Muscle of arm (tissue), 1 donor: ENCODE measurements at regions not wholly inside any gene's neighbourhood (a gene's known extent, or its start where the extent isn't known, plus 50 kb on each side); places are given as distances from the start of the nearest gene placed in this dataset.
A peak's percentile ranks its signal among the peaks of the same experiment; 100 is the strongest.
"Not testable (repeated sequence)": the region's sequence is repeated elsewhere in the genome, so short reads cannot be mapped to it uniquely, and the experiment has no call there.

Experiments
- DNase-seq: peaks from one replicate; pipeline ENCODE4 v3.0.0-alpha.2; 2013

DNA sequence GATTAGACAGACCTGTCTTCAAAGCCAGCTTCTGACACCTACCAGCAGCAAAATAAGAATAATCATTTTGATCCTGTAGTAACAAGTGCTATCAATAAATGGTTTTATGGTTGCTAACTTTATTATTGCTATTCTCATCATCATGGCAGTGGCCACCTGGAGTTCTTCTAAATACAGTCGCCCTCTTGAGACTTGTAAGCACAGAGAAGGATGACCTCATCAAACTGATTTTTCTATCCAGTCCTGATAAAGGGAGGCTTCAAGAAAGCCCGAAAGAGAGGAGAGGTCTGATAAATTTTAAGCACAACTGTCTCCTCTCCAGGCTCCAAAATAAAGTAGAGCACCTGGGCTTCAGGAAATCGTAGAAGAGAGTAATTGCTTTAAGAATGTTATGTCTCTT is 286.4 kb downstream of the USP46 start:
- no peak for DNase-seq

DNA sequence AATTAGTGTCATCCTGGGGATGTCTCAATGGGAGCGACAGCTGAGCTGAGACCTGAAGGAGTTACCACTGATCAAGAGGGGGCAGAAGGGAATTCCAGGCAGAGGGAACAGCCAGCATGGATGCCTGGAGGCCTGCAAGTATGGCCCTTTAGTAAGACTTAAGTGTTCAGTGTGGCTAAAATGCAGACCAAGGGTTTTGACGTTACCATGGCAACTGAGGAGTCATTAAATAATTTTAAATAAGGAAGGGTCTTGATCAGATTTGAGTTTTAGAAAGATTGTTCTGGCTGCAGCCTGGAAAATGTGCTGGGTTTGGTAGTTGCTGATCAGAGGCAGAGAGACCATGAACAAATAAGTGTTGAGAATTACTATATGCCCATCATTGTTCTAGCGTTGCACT is 285.5 kb downstream of the USP46 start:
- no peak for DNase-seq

DNA sequence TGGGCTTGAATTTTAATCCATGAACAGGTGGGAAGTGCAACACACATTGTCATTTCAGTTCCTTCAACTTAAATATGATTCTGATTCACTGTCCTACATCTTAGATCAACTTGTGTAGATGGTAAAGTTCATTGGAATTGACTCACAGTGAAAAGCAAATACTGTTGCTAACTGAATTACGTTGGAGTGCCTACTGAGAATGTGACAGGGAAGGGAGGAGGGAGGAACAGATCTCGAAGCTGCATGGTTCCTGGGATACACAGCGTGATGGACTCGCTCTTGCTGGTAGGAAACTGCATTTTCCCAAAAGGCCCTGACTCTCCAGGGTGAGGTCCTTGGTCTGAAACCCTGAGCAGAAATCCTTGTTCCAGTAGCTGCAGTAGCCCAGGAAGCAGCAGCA is 284.2 kb downstream of the USP46 start:
- DNase-seq = no peak

DNA sequence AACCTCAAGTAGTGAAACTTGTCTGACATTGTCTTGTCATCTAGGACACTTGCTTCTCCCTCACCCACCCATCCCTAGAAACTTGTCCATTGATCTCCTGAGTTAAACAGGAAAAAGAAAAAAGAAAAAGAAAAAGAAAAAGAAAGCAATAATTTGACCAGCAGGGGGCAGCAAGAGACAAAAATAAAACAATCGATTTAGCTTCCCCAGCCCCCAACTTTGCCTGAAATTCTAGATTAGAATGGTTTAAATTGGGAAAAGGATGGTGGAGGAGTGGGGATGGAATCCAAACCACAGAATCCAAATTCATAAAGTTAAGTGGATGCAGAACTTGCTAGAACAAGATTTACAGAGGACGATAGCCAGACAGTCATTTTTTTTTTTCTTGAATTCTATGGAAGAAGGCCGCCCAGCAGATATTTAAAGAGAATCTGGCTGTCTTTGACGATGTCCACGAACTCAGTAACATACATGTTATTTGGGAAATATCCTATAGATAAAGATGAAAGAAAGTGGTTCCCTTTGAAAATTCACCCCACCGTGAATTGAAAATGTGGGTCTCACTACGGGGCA is 282.9 kb downstream of the USP46 start:
- peak; percentile 81 for DNase-seq

DNA sequence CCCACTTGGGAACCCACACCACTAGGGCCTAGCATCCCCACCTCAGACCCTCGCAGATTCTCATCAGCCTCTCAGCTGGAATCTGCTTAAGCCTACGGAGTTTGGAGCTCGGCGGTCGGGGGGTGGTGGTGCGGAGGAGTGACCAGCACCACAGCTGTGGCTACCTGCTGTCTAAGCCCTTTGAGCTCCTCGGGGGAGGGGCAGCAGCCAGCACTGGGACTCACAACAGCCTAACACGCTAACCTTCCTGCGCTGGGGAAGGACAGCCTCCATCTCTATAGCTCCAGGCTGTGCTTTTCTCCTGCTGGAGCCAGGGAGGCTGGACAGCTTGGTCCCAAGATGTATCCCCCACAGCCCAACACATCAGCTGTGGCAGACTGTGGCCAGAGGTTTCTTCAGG is 281.5 kb downstream of the USP46 start:
- DNase-seq = no peak

DNA sequence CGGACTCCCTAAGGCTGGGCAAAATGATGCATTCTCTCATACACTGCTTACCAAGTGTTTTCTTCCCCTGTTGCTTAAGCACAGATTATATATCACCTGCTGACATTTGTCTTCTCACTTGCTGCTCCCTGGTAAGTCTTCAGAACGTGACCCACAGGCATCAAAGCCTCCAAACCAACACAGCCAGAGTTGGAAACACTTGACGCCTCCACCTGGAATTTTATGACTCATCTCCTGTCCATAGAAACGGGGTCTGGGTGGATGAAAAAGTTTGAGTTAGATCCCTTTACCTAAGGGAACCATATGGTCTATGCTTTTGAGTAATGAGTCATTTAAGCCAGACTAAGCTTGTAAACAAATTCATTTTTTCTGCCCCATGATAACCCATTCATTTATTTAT is 251.6 kb downstream of the USP46 start:
- DNase-seq = no peak

DNA sequence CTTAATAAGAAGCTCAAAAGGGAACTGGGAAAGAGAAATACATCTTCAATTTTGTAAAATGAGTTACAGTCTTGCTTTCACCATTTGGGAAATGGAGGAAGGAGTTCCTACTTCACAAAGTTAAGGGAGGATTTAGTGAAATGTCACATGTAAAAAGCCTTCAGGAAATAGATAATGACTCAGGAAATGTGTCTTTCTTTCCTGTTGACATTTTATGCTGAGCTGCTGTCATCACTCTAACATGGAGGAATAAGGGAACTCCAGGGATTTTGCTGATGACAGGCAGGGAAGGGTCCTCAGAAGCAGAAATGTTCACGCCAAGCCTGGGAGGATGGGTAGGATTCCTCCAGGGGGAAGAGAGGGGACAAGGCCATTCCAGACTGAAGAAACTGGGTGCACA is 251.1 kb downstream of the USP46 start:
- DNase-seq = no peak

DNA sequence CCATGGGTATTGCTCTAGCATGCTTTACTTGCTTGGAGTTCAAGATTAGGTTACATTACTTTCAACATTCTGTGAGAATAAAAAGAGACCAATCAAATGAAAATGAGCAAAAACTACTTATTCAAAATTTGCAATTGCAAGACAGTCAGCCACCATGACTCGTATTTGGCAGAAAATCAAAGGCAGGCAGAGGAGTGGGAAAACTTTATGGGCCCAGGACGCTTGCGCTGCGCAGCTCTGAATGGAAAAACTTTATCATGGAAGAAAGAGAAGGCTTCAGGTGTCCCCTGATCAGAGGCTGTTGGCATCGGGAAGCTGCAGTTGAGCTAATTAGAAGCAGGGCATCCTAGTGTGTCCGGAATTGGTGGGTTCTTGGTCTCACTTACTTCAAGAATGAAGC is 250.6 kb downstream of the USP46 start:
- DNase-seq = no peak

DNA sequence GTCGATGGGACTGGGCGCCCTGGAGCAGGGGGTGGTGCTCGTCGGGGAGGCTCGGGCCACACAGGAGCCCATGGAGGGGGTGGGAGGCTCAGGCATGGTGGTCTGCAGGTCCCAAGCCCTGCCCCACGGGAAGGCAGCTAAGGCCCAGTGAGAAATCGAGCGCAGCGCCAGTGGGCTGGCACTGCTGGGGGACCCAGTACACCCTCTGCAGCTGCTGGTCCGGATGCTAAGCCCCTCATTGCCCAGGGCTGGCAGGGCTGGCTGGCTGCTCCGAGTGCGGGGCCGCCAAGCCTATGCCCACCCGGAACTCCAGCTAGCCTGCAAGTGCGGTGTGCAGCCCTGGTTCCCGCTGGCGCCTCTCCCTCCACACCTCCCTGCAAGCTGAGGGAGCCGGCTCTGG is 249.3 kb downstream of the USP46 start:
- not testable (repeated sequence) for DNase-seq

DNA sequence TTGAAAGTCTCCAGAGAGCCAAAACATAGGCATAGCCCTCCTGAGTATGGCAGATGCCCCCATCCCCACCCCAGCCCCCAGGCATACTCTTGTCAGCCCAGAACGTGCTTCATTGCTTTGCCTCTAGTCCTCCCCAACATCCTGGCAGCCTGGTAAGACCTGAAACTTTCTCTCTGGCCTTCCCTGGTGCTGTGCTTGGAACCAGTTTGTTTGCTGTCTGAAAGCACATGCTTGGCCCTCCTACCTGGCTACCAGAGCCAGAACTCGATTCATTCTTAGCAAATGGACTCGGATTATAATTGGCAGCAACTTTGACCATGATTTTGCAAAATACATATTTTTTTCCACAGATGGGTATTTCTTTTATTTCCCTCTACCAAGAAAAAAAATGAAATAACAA is 248.1 kb downstream of the USP46 start:
- DNase-seq = no peak

DNA sequence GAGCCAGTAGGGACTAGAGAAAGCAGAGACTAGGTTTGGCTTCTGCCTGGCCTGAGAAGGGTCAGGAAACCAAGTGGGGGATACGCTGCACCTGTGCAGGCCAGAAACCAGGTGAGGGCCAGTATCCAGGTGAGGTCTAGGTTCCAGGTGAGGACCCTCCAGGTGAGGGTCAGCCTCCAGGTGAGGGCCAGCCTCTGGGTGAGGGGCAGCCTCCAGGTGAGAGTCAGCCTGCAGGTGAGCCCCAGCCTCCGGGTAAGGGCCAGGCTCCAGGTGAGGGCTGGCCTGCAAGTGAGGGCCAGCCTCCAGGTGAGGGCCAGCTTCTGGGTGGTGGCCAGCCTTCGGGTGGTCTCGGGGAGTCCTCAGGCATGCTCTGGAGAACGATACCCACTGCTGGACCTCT is 238.8 kb downstream of the USP46 start:
- DNase-seq = no peak

DNA sequence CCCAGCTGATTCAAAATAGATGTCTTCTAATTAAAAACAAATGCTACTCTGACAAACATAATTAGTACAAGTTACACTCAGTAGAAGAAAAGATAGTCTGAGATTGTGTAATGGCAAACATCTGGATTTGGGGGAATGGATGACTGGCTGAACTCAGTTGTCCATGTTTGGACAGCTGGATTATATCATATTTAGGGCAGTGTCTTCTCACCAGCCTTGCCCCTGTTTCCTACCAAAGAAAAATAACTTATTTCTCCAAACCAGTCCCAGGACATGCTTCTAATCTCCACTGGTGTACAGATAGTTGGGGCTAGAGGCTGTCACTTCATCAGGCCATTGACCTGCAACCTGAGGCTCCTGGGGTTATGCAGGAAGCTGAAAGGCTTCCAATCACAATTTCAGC is 237.3 kb downstream of the USP46 start:
- DNase-seq = no peak

DNA sequence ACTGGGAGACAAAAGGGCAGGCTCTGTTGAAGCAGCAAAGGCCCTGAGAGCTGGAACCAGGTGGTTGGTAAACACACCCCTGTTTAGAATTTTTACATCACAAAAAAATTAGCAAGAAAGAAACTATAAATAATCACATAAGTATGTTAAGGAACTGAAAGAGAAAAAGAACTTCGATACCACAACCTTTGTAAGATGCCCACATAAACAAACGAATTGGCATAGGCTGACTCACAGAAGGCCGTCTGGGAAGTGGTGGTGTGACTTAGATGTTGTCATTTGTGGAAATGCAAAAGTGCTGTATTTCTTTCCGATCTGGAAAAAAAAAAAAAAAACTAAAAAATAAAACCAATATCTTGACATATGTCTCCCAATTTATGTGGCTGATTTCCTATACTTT is 235.1 kb downstream of the USP46 start:
- no peak for DNase-seq

DNA sequence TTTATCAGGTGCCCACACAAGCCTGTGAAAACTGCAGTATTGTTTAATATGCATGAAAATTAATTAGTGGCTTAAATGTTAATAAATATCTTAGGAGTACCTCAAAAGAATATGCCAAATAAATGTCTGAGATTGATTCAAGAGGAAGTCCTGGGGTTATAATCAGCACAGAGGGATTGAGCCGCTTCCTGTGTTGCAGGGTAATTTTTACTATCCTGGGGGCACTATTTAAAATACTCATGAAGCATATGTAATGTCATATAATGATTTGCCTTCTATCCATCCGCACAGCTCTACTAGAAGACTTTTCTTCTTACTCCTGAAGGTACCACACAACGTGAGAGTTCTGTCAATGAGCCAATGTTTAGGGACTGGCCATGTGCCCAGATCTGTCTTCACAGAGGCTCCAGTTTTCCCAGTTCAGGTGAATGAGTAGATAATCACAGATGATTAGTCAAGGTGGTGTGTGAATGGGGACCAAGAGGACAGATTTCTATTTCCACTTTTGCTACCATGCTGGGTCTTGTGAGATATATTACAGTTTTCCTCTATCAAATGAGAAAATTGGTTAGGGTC is 233.3 kb downstream of the USP46 start:
- no peak for DNase-seq

DNA sequence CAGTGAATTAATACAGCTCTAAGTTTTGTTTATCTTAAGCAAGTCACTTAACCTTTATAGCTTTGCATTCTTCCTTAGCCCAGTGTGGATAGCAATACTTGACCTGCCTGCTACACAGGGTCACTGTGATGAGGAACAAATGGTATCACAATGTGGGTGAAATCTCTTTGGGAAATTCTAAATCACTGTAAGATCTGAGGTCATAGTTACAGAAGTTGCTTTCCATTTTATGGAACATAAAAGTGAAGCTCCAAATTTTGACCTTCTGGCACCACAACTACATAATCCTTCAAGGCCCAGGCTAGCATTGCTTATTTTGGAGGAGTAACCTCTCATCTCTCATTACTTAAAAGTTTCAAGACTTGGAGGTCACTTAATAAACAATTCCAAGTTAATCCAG is 227.7 kb downstream of the USP46 start:
- DNase-seq = no peak

DNA sequence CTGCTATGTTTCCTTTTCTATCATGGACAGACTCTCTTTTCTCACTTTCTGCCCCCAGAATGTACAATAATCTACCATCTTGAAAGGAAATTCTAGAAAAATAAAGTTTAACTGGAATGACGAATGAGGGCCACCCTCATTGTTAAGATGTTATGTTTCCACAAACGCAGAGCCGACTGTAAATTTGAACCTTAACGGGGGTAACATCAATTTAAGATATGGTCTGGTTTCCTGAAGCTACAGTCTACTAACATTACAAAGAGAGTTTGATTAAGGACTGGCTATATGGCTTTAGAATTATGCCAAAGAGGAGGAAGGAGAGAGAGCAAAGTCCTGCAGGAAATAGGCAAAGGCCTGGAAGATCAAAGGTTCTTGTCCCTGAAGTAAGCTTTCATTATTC is 227.2 kb downstream of the USP46 start:
- DNase-seq = no peak

DNA sequence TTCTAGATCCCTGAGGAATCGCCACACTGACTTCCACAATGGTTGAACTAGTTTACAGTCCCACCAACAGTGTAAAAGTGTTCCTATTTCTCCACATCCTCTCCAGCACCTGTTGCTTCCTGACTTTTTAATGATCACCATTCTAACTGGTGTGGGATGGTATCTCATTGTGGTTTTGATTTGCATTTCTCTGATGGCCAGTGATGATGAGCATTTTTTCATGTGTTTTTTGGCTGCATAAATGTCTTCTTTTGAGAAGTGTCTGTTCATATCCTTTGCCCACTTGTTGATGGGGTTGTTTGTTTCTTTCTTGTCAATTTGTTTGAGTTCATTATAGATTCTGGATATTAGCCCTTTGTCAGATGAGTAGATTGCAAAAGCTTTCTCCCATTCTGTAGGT is 216.6 kb downstream of the USP46 start:
- not testable (repeated sequence) for DNase-seq

DNA sequence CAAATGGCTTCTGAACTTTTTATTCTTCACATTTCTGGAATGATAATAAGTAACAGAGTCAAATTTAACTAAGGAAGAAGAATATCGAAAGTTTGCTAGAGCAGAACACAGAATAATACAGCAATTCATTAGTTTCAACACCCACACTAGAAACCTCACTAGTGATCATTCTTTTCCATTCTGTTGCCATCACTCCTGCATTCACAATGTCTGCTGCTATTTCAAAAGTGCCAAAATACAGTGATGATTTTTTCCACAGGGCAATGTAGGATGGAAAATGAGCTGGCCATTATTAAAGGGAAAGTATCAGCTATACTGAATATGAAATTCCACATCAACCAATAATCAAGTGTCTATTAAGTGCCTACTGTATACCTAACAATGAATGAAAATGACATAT is 186.7 kb downstream of the USP46 start:
- peak; percentile 31 for DNase-seq

DNA sequence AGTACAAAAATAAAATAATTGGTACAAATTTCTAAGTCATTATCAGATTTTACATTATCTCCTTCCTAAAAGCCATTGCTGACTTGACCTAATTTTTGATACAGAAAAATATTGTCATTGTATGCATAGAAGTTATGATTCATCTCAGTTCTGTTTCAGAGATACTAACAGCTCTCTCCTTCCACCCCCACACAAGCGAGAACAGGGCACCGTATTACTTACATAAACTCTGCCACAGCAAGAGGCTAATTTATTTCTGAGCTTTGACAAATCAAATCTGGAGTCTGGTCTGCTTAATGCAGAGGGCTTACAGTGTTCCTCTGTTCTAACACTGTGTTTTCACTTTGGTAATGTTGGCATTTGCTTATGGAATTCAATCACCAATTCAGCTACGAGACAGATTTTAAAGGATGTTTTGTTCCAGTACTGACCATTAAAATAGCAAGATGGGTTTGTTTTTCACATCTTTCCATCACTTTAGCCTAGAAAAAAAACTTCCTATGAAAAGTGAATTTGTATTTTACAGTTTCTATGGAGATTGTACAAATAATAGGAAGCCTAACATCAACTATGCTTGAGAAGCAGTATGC is 181.8 kb downstream of the USP46 start:
- no peak for DNase-seq

DNA sequence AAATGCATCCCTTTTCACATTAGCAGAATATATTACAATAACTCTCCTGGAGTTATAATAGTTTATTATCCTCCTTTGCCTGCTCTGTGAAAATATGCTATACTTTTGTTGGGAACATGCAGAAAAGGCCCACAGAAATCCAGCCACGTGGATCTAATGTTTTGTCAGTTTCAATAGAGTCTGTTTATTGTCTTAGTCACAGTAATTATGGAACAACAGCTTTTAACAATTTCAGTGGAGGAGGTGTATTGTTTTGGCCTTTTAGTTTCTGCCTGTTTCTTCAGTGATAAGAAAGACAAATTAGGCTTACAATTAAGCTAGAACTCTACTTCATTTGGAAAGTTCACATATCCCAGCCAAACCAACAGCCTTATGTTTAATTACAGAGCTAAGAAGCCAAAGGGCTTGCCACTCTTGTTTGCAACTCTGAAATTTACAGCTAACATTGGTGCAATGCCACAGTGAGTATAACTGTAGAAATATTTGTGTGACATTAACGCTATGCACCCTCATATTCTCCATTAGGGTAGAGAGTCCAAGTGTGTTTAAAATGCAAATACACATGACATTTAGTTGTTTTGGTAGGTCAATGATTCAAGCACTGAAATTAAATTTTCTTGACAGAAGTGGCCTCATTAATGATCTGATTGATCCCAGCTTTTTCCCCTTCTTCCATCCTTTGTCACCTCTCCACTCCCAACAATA is 175.8 kb downstream of the USP46 start:
- no peak for DNase-seq

DNA sequence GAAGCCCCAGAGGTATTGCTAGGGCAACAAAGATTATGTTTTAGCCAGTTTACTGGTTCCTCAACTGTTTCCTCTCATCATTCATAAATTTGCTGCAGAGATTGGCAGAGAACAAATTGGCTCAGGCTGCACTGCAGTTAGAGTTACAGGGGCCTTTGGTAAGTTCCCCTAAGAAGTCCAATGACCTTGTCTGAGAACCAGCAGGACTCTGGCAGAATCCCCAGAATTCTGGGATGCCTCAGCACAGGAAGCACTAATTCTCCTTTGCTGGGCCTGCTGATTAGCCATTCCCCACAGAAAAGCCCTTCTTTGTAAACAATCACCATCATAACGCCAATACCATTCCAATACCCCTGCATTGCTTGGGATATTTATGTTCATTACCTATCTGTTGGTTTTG is 151.3 kb downstream of the USP46 start:
- DNase-seq = peak; percentile 21

DNA sequence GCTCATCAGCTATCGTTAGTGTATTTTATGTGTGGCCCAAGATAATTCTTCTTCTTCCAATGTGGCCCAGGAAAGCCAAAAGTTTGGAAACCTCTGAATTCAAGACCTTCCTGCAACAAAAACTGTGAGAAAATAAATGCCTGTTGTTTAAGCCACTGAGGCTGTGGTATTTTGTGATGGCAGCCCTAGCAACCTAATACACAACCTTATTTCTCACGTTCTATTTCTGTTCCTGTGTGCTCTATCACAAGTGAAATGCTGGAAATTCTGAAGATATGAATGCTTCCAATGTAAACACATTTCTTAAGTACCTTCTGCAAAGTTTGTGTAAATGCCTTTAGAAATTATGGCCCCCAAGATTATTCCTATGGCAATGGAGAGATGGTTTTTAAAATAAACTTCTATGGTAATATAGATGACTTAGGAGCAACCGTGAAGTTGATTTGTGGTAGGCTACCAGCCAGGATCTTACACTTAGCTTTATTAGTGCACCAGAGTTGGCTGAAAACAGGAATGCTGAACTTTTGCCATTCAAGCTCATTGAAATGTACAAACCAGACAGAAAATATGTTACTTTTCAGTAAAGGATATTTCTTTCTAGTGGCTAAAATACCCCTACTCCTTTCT is 148.0 kb downstream of the USP46 start:
- DNase-seq = no peak

DNA sequence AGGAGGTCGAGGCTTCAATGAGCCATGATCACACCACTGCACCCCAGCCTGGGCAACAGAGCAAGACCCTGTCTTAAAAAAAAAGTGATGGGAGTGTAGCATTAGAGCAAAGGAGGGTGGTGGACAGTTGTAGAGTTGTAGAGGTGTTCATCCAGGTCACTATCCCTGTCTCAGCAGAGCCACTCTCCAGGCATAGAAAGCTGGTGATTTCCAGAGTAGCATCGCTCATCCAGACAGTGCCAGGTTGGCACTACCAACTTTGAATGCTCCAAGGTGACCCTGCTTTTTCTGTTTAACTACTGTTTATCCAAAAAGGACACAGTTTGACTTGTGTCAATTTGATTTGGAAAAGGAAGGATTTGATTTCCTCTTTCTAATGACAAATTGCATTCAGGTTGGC is 147.3 kb downstream of the USP46 start:
- no peak for DNase-seq
